ENCODE measurements at regions not wholly inside any gene's neighbourhood (a gene's known extent, or its start where the extent isn't known, plus 50 kb on each side); places are given as distances from the start of the nearest gene placed in this dataset.

DNA sequence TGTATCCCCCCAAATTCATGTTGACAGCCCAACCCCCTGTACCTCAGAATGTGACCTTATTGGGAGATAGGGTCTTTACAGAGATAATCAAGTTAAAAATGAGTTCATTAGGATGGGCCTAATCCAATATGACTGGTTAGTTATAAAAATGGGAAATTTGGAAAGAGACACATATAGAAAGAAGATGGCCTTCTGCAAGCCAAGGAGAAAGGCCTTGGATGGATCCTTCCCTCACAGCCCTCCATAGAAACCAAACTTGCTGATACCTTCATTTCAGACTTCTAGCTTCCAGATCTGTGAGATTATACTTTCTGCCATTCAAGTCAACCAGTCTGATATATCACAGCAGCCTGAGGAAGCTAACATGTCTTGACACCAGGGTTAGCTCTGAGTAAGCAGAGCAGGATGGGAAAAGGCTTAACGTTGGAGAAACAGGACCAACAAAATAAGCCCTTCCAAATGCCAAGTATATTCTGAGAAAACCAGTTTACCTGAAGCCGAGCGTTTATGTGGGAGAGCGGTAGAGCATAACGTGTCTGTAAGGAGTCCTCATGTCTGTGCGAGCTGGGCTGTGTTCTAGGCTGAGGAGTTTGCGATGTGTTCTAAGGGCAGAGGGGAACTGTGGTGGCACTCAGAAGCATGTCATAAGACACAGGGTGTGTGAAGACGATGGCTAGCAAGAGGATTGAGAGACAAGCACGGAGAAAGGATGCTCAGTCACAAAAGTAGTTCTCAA is 206.1 kb downstream of the PIK3R1 start:
- Histone ChIP-seq H3K27me3 (ENCODE audit: control insufficient read depth, insufficient read depth, low read length) (no peaks in the 10 kb centered on the region), H3K4me3 (ENCODE audit: low read depth, low read length) (no peak overlapping the region), H3K36me3 (ENCODE audit: control insufficient read depth, insufficient read depth, low read length) (no peaks in the 10 kb centered on the region)
- TF ChIP-seq, protein P1, sequence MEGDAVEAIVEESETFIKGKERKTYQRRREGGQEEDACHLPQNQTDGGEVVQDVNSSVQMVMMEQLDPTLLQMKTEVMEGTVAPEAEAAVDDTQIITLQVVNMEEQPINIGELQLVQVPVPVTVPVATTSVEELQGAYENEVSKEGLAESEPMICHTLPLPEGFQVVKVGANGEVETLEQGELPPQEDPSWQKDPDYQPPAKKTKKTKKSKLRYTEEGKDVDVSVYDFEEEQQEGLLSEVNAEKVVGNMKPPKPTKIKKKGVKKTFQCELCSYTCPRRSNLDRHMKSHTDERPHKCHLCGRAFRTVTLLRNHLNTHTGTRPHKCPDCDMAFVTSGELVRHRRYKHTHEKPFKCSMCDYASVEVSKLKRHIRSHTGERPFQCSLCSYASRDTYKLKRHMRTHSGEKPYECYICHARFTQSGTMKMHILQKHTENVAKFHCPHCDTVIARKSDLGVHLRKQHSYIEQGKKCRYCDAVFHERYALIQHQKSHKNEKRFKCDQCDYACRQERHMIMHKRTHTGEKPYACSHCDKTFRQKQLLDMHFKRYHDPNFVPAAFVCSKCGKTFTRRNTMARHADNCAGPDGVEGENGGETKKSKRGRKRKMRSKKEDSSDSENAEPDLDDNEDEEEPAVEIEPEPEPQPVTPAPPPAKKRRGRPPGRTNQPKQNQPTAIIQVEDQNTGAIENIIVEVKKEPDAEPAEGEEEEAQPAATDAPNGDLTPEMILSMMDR (IDR thresholded peaks at IDR 0.05; ENCODE audit: insufficient read depth, low read depth, low read length): no peak
- CTCF ChIA-PET: interaction anchor here (3.1 kb wide), 1 partner anchor 9 kb away, joined by 10 read pairs; no protein-coding TSS in a partner anchor
- POLR2A ChIA-PET: no interaction called here
- no peak for DNase-seq (ENCODE audit: low read depth)

DNA sequence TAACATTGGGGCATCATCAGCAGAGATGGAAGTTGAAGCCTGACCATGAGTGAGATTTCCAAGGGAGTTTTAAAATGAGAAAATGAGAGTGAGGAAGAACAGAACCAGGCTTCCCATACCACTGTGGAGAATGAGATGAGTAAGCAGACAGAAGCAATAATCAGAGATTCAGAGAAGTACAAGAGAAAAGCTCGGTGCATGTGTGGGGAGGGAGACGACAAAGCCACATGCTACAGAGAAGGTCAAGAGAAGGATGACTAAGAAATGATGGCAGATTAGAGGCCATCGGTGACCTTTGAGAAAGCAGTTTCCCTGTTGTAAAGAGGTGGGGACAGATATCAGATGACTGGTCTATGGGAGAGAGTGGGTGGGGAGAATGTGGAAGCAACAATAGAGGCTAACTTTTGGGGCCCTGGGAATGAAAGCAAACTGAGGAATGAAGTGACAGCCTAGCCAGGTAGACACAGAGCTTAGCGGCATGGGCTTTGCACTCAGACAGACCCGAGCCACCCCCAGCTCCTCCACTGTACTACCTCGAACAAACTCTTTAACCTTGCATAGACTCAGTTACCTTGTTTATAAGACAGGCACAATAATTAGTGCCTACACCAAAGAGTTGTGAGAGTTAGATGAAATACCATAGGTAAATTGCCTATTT is 207.7 kb downstream of the PIK3R1 start:
- DNase-seq (ENCODE audit: low read depth): no peak
- no peaks in the 10 kb centered on the region for H3K27me3 ChIP-seq (ENCODE audit: control insufficient read depth, insufficient read depth, low read length)
- CTCF ChIA-PET: interaction anchor here (0.6 kb wide), 1 partner anchor 147 kb away, joined by 3 read pairs; no protein-coding TSS in a partner anchor
- POLR2A ChIA-PET: no interaction called here
- TF ChIP-seq, protein P1 (IDR thresholded peaks at IDR 0.05; ENCODE audit: insufficient read depth, low read depth, low read length): no peak
- no peak overlapping the region for H3K4me3 ChIP-seq (ENCODE audit: low read depth, low read length)
- no peaks in the 10 kb centered on the region for H3K36me3 ChIP-seq (ENCODE audit: control insufficient read depth, insufficient read depth, low read length)

DNA sequence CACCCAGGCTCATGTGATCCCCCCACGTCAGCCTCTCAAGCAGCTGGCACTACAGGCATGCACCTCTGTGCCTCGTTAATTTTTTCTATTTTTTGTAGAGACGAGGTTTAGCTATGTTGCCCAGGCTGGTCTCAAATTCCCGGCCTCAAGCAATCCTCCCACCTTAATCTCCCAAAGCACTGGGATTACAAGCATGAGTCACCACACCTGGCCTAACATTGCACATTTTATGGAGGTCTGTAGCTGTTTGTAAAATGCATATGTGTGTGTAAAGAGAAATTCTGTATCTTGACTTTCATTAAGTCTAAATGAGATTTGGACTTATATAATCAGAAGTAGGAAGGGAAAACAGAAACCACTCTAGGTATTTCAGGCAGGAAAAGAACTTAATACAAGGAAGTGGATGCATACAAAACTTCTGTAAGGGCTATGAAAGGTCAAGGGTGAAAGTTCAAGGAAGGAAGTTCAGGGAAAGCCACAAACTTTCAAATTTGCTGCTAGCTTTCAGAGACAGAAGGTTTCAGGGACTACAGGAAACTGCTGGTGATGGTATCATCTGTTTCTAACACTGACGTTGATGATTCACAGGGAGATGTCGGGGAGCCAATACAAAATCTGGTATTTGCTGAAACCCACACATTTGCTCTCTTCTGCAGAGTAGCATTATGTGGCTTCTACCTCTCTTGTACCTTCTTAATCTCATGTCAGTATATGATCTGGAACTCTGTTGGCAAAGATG is 209.4 kb downstream of the PIK3R1 start:
- DNase-seq (ENCODE audit: low read depth): no peak
- TF ChIP-seq, protein P1 (IDR thresholded peaks at IDR 0.05; ENCODE audit: insufficient read depth, low read depth, low read length): no peak
- no peaks in the 10 kb centered on the region for H3K36me3 ChIP-seq (ENCODE audit: control insufficient read depth, insufficient read depth, low read length)
- no peaks in the 10 kb centered on the region for H3K27me3 ChIP-seq (ENCODE audit: control insufficient read depth, insufficient read depth, low read length)
- ChIA-PET CTCF (interaction anchor here (0.7 to 0.9 kb wide), 2 partner anchors 14 to 139 kb away, joined by 3 to 4 read pairs; no protein-coding TSS in a partner anchor), POLR2A (no interaction called here)
- H3K4me3 ChIP-seq (ENCODE audit: low read depth, low read length): no peak overlapping the region

DNA sequence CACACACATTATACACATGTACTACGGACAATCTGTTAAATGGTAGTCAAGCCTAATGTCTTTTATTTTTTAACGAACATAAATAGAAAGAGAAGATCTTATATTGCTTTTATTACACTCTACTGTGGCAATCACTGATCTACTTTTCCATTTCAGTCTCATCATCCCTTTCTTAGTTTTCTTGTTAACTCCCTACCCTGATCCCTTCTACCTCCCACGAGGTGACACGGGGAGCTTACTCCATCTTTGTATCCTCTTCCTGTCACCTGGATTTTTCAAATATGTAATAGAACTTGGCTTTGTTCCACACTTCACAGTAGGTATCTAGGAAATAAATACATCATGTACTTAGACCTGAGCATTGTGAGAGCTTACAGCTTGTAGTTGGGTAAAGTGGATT is 211.0 kb downstream of the PIK3R1 start:
- CTCF ChIA-PET: no interaction called here
- POLR2A ChIA-PET: no interaction called here

More for the DNA sequence above, 211.0 kb downstream of the PIK3R1 start:
- H3K36me3 ChIP-seq (ENCODE audit: control insufficient read depth, insufficient read depth, low read length): no peaks in the 10 kb centered on the region
- no peak for DNase-seq (ENCODE audit: low read depth)
- TF ChIP-seq, protein P1 (IDR thresholded peaks at IDR 0.05; ENCODE audit: insufficient read depth, low read depth, low read length): no peak
- no peaks in the 10 kb centered on the region for H3K27me3 ChIP-seq (ENCODE audit: control insufficient read depth, insufficient read depth, low read length)
- H3K4me3 ChIP-seq (ENCODE audit: low read depth, low read length): no peak overlapping the region

Measured in BJ (cell line).